Retinal pigment epithelial cell (primary cell): ENCODE measurements at regions not wholly inside any gene's neighbourhood (a gene's known extent, or its start where the extent isn't known, plus 50 kb on each side); places are given as distances from the start of the nearest gene placed in this dataset.

ENCODE experiments used
- DNase-seq: peaks from one replicate; pipeline ENCODE4 v3.0.0-alpha.2; 2010; ENCODE audit warnings: low read depth
- H3K4me3 ChIP-seq: 2 replicates; pipeline ENCODE4 v1.5.1; 2011; ENCODE audit warnings: mild to moderate bottlenecking, low read length, control low read depth, moderate library complexity
- CTCF ChIP-seq: conservative IDR thresholded peaks from 2 replicates; pipeline ENCODE4 v1.5.1; 2011; ENCODE audit warnings: low read depth, low read length, control low read depth, inconsistent platforms

GRCh38 chr2:236963631-236964182, 122.0 kb upstream of the COPS8 start:
- DNase-seq: no peak
- H3K4me3 ChIP-seq: no peak overlapping the region
- no peak for TF ChIP-seq CTCF

- TF ChIP-seq CTCF: no peak
- H3K4me3 ChIP-seq: no peak overlapping the region
- DNase-seq: no peak
These were observed 121.4 kb upstream of the COPS8 start for GRCh38 chr2:236964291-236964690.

DNA sequence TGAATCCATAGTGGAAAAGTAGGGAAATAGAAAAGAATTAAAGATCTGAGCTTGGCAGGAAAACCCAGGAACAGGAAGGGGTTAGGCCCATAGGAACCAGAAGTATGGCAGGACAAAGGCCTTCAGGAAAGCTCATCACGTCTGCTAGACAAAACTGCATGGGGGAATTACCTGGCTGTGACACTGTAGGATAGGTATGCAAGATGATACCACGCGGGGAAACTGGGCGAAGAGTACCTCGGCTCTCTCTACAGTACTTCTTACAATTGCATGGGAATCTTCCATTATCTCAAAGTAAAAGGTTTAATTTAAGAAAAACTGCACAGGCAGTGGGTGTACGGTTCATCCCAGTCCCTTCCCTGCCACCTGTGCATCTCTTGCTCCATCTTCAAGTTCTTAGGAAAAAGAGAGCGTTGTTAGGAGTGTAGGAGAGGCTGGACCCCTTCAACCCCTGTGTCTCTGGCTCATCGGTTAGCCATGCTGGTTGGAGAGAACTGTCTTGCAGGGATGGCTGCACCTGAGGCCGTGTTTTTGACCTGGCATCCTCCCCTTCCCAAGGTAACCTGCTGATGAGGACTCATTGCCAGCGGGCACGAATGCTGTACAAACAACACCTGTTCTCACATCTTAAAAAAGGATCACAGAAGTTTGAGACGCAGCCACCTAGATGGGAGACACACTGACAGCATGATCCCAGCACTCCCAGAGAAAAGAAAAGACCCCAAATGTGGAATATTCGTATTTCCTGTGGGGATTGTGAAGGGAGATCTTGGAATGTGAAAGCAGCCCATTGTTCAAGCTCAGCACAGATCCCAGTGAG, 120.5 kb upstream of the COPS8 start:
- TF ChIP-seq CTCF: no peak
- H3K4me3 ChIP-seq: no peak overlapping the region
- no peak for DNase-seq

DNA sequence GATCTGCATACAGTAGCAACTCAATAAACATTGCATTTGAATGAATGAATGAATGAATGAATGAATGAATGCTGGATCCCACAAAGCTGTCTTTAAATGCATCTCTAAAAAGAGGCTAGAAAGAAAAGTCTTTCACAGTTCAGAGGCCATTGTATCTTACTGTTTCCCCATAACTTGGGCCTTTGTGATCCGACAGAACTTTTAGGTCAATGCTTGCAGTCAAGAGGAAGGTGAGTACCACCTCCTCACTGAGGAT, 119.9 kb upstream of the COPS8 start:
- no peak overlapping the region for H3K4me3 ChIP-seq
- no peak for TF ChIP-seq CTCF
- no peak for DNase-seq

DNA sequence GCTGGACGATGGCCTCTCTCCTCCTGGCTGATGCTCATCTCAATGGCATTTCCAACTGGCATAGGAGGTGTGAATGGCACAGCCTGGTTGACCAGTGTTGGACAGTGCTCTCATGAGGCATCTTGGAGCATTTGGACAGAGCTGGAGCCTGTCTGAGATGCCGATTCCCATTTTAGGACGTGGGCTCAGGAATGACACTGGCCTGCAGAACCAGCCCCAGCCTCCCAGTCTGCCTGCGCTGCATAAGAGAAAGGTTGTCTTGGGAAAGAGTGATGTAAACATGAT, 118.2 kb upstream of the COPS8 start:
- no peak for DNase-seq
- TF ChIP-seq CTCF: no peak
- no peak overlapping the region for H3K4me3 ChIP-seq

DNA sequence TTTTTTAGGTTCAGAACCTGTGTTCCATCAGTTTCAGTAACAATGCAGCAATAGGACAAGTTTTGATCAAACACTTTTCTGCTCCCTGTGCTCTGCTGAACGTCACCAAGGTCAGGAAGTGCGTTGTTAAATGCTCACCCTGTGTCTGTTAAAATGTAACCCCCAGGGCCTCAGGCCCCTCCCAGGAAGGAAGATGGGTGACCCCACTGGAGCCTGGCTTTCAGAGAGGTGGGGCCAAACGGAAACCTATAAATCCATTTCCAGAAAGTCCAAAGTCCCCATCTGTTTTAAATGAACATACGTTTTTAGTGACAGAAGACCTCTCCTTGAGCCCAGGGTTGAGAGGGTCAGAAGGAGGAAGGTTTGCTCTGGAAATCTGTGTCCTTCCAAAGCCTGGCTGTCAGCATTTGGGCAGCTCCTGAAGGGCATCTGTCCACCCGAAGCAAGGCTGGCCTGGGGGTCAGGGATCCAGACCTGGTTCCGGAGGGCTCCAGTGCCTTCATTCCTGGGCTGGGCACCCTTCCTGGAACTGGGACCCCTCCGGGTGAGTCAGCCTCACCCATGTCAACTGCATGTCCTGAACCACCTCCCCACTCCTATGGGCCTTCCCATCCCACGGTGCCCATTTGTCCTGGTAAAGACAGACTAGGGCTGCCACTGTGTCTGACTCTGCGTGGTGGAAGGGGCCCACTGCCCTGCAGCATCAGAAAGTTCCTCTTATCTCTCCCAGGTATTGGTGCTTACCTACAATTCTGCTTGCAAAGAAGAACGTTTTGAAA, 117.4 kb upstream of the COPS8 start:
- no peak for DNase-seq
- no peak for TF ChIP-seq CTCF
- no peak overlapping the region for H3K4me3 ChIP-seq
